ENCODE measurements at regions not wholly inside any gene's neighbourhood (a gene's known extent, or its start where the extent isn't known, plus 50 kb on each side); places are given as distances from the start of the nearest gene placed in this dataset.

DNA sequence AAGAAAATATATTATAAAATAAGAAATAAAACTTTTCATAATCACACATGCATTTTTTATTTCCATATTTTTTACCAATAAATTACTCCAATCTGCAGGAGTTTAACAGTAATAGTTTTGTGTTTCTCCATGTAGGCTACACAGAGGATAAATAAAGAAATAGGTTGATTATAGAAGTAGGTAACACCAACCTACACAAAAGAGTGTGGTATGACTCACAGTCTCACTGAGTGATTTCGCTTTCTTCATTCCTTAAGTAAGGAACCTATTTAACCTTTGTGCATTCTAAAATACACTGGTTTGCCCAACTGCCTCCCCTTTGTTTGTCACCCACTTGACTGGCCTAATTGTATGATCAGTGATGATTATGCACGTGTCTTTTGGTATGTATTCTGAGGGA lies 244.2 kb upstream of the RIMS1 start:
- intact Hi-C loops (cut with micrococcal nuclease; ENCODE audit: unreplicated experiment): no loop called here

DNA sequence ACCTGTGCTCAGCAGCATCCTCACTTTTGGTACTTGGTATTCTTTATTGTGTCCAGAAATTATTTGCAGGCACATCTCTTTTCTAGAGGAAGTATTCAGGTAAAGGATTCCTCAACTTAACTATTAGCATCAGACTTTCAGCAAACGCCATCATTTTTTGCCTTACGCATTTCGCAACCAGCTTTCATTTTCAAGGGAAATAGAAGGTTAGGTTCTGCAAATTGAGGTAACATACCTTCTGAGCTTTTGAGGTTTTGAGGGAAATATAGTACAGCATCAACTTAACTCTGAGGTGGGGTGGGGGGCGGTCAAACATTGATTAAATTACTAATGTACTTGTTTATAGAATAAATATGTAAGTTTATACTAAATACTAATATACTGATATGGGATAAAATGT lies 243.6 kb upstream of the RIMS1 start:
- ChIA-PET CTCF (ENCODE audit: unreplicated experiment) (no interaction called here), POLR2A (interaction anchor here (0.7 kb wide), 1 partner anchor 85 kb away, joined by 5 read pairs; no protein-coding TSS in a partner anchor)
- BruUV-seq (replicated peaks): no TSS peak
- TF ChIP-seq, protein P1, sequence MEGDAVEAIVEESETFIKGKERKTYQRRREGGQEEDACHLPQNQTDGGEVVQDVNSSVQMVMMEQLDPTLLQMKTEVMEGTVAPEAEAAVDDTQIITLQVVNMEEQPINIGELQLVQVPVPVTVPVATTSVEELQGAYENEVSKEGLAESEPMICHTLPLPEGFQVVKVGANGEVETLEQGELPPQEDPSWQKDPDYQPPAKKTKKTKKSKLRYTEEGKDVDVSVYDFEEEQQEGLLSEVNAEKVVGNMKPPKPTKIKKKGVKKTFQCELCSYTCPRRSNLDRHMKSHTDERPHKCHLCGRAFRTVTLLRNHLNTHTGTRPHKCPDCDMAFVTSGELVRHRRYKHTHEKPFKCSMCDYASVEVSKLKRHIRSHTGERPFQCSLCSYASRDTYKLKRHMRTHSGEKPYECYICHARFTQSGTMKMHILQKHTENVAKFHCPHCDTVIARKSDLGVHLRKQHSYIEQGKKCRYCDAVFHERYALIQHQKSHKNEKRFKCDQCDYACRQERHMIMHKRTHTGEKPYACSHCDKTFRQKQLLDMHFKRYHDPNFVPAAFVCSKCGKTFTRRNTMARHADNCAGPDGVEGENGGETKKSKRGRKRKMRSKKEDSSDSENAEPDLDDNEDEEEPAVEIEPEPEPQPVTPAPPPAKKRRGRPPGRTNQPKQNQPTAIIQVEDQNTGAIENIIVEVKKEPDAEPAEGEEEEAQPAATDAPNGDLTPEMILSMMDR (conservative IDR thresholded peaks at IDR 0.05; ENCODE audit: low read length): no peak
- no peak for TF ChIP-seq EZH2phosphoT487 (IDR thresholded peaks at IDR 0.05; ENCODE audit: borderline replicate concordance, low read depth, low read length)
- no peak for DNase-seq (ENCODE audit: low spot score)
- Histone ChIP-seq H3K9me3 (ENCODE audit: low read length) (no peaks in the 10 kb centered on the region), H4K20me1 (ENCODE audit: insufficient read depth, low read length) (no peaks in the 10 kb centered on the region), H3K9me2 (ENCODE audit: insufficient read depth, low read length) (no peaks in the 10 kb centered on the region), H2AFZ (ENCODE audit: low read length) (no peak overlapping the region), H3K4me1 (ENCODE audit: insufficient read depth, low read length, poor library complexity, severe bottlenecking) (no peaks in the 10 kb centered on the region), H3K36me3 (ENCODE audit: insufficient read depth, low read length) (no peaks in the 10 kb centered on the region), H3K79me2 (ENCODE audit: insufficient read depth, low read depth, low read length) (no peaks in the 10 kb centered on the region), H3K4me3 (ENCODE audit: low read depth, low read length, poor library complexity, severe bottlenecking) (no peak overlapping the region), H3K4me2 (ENCODE audit: low read length) (no peak overlapping the region), H3K27ac (ENCODE audit: low read depth, low read length, poor library complexity, severe bottlenecking) (no peak overlapping the region)
- intact Hi-C loops (cut with micrococcal nuclease; ENCODE audit: unreplicated experiment): no loop called here

More for the DNA sequence above, 244.2 kb upstream of the RIMS1 start:
- TF ChIP-seq, protein P1 (conservative IDR thresholded peaks at IDR 0.05; ENCODE audit: low read length): no peak
- TF ChIP-seq EZH2phosphoT487 (IDR thresholded peaks at IDR 0.05; ENCODE audit: borderline replicate concordance, low read depth, low read length): no peak
- no peak overlapping the region for H2AFZ ChIP-seq (ENCODE audit: low read length)
- no peak overlapping the region for H3K27ac ChIP-seq (ENCODE audit: low read depth, low read length, poor library complexity, severe bottlenecking)
- no peak overlapping the region for H3K4me2 ChIP-seq (ENCODE audit: low read length)
- H3K9me2 ChIP-seq (ENCODE audit: insufficient read depth, low read length): no peaks in the 10 kb centered on the region
- H3K4me1 ChIP-seq (ENCODE audit: insufficient read depth, low read length, poor library complexity, severe bottlenecking): no peaks in the 10 kb centered on the region
- no peaks in the 10 kb centered on the region for H4K20me1 ChIP-seq (ENCODE audit: insufficient read depth, low read length)
- POLR2A ChIA-PET: no interaction called here
- DNase-seq (ENCODE audit: low spot score): no peak
- no peaks in the 10 kb centered on the region for H3K9me3 ChIP-seq (ENCODE audit: low read length)
- H3K4me3 ChIP-seq (ENCODE audit: low read depth, low read length, poor library complexity, severe bottlenecking): no peak overlapping the region
- CTCF ChIA-PET (ENCODE audit: unreplicated experiment): no interaction called here
- BruUV-seq (replicated peaks): no TSS peak
- no peaks in the 10 kb centered on the region for H3K79me2 ChIP-seq (ENCODE audit: insufficient read depth, low read depth, low read length)
- no peaks in the 10 kb centered on the region for H3K36me3 ChIP-seq (ENCODE audit: insufficient read depth, low read length)

DNA sequence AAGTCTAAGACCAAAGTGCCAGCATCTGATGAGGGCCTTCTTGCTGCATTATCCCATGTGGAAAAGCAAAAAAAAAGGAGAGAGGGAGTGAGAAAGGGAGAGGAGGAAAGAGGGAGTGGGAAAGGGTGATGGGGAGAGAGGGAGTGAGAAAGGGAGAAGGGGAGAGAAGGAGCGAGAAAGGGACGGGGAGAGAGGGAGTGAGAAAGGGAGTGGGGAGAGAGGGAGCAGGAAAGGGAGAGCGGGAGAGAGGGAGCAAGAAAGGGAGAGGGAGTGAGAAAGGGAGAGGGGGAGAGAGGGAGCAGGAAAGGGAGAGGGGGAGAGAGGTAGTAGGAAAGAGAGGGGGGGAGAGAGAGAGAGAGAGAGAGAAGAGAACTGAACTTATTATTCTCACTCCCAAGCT lies 241.1 kb upstream of the RIMS1 start:
- intact Hi-C loops (cut with micrococcal nuclease; ENCODE audit: unreplicated experiment): no loop called here
- TF ChIP-seq, protein P1 (conservative IDR thresholded peaks at IDR 0.05; ENCODE audit: low read length): no peak
- TF ChIP-seq EZH2phosphoT487 (IDR thresholded peaks at IDR 0.05; ENCODE audit: borderline replicate concordance, low read depth, low read length): no peak
- Histone ChIP-seq H3K4me2 (ENCODE audit: low read length) (no peak overlapping the region), H3K79me2 (ENCODE audit: insufficient read depth, low read depth, low read length) (no peaks in the 10 kb centered on the region), H3K9me2 (ENCODE audit: insufficient read depth, low read length) (no peaks in the 10 kb centered on the region), H3K9me3 (ENCODE audit: low read length) (no peaks in the 10 kb centered on the region), H2AFZ (ENCODE audit: low read length) (no peak overlapping the region), H3K36me3 (ENCODE audit: insufficient read depth, low read length) (no peaks in the 10 kb centered on the region), H4K20me1 (ENCODE audit: insufficient read depth, low read length) (no peaks in the 10 kb centered on the region), H3K4me1 (ENCODE audit: insufficient read depth, low read length, poor library complexity, severe bottlenecking) (no peaks in the 10 kb centered on the region), H3K4me3 (ENCODE audit: low read depth, low read length, poor library complexity, severe bottlenecking) (no peak overlapping the region), H3K27ac (ENCODE audit: low read depth, low read length, poor library complexity, severe bottlenecking) (no peak overlapping the region)
- ChIA-PET POLR2A (no interaction called here), CTCF (ENCODE audit: unreplicated experiment) (no interaction called here)
- BruUV-seq (replicated peaks): no TSS peak
- no peak for DNase-seq (ENCODE audit: low spot score)
